ENCODE measurements at regions not wholly inside any gene's neighbourhood (a gene's known extent, or its start where the extent isn't known, plus 50 kb on each side); places are given as distances from the start of the nearest gene placed in this dataset.
A peak's percentile ranks its signal among the peaks of the same experiment; 100 is the strongest.
"Not testable (repeated sequence)": the region's sequence is repeated elsewhere in the genome, so short reads cannot be mapped to it uniquely, and the experiment has no call there.

- no peak for DNase-seq (ENCODE audit: low spot score)
Measured at GRCh38 chrX:87105131-87105530, 412.5 kb upstream of the KLHL4 start.

- no peak for DNase-seq (ENCODE audit: low spot score)
Measured at GRCh38 chrX:87110142-87110541, 407.5 kb upstream of the KLHL4 start.

GRCh38 chrX:87140800-87141483, 376.7 kb upstream of the KLHL4 start:
- DNase-seq (ENCODE audit: low spot score): no peak

GRCh38 chrX:87160435-87161010, 357.1 kb upstream of the KLHL4 start:
- DNase-seq (ENCODE audit: low spot score): no peak

- peak; percentile 8 for DNase-seq (ENCODE audit: low spot score)
Measured at GRCh38 chrX:87167841-87168240, 349.8 kb upstream of the KLHL4 start.

- not testable (repeated sequence) for DNase-seq (ENCODE audit: low spot score)
Measured at GRCh38 chrX:87178009-87178408, 339.6 kb upstream of the KLHL4 start.

Data from iPS-NIHi11 (cell line).